ENCODE measurements at regions not wholly inside any gene's neighbourhood (a gene's known extent, or its start where the extent isn't known, plus 50 kb on each side); places are given as distances from the start of the nearest gene placed in this dataset.

GRCh38 chr6:148103436-148103835 lies 239.2 kb upstream of the SASH1 start:
- Histone ChIP-seq H3K4me3 (ENCODE audit: low read length) (no peak overlapping the region), H3K36me3 (ENCODE audit: insufficient read depth, low read length) (no peaks in the 10 kb centered on the region)
- WGBS: 90% methylated on average over 8 of the region's 8 CpGs

DNA sequence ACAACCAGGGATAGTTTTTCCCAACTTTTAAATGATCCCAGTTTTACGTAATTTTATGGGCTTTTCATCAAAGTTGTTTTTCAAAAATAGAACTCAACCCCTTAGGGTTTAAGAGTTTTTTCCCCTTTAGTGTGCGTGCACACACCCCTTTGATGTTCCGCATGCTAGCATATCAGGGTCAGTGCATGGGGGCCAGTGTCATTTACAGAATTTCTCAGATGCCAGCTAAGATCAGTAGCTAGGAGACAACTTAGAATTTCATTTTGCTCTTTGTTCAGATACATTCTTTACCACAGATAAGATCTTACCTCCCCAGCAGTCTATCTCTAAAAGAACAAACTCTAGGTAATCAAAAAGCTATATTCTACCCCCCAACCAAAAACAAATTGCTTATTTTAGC lies 238.5 kb upstream of the SASH1 start:
- no peaks in the 10 kb centered on the region for H3K27me3 ChIP-seq (ENCODE audit: insufficient read depth, low read length)
- no peaks in the 10 kb centered on the region for H3K9me3 ChIP-seq (ENCODE audit: insufficient read depth, low read depth, low read length)
- no peak overlapping the region for H3K9ac ChIP-seq (ENCODE audit: low read depth, low read length)
- WGBS: 94% methylated on average over 3 of the region's 3 CpGs
- H3K27ac ChIP-seq (ENCODE audit: low read depth, low read length): no peak overlapping the region
- H3K4me1 ChIP-seq (ENCODE audit: insufficient read depth, low read length): peaks cover 6% of the 10 kb centered on the region; the same call in 1 of the 2 replicates
- H3K4me3 ChIP-seq (ENCODE audit: low read length): no peak overlapping the region
- no peaks in the 10 kb centered on the region for H3K36me3 ChIP-seq (ENCODE audit: insufficient read depth, low read length)

More at GRCh38 chr6:148103436-148103835, 239.2 kb upstream of the SASH1 start:
- Histone ChIP-seq H3K27ac (ENCODE audit: low read depth, low read length) (no peak overlapping the region), H3K9me3 (ENCODE audit: insufficient read depth, low read depth, low read length) (no peaks in the 10 kb centered on the region), H3K9ac (ENCODE audit: low read depth, low read length) (no peak overlapping the region), H3K4me1 (ENCODE audit: insufficient read depth, low read length) (peaks cover 6% of the 10 kb centered on the region; the same call in 1 of the 2 replicates), H3K27me3 (ENCODE audit: insufficient read depth, low read length) (no peaks in the 10 kb centered on the region)

GRCh38 chr6:148105695-148106094 lies 236.9 kb upstream of the SASH1 start:
- Histone ChIP-seq H3K9ac (ENCODE audit: low read depth, low read length) (no peak overlapping the region), H3K27me3 (ENCODE audit: insufficient read depth, low read length) (no peaks in the 10 kb centered on the region), H3K9me3 (ENCODE audit: insufficient read depth, low read depth, low read length) (no peaks in the 10 kb centered on the region), H3K4me3 (ENCODE audit: low read length) (no peak overlapping the region), H3K27ac (ENCODE audit: low read depth, low read length) (no peak overlapping the region), H3K36me3 (ENCODE audit: insufficient read depth, low read length) (no peaks in the 10 kb centered on the region), H3K4me1 (ENCODE audit: insufficient read depth, low read length) (peaks cover 6% of the 10 kb centered on the region; the same call in 1 of the 2 replicates)
- 91% methylated on average over 1 of the region's 1 CpG for WGBS

- WGBS: 96% methylated on average over 3 of the region's 3 CpGs
- H3K9me3 ChIP-seq (ENCODE audit: insufficient read depth, low read depth, low read length): no peaks in the 10 kb centered on the region
- no peak overlapping the region for H3K27ac ChIP-seq (ENCODE audit: low read depth, low read length)
- no peaks in the 10 kb centered on the region for H3K27me3 ChIP-seq (ENCODE audit: insufficient read depth, low read length)
- H3K4me3 ChIP-seq (ENCODE audit: low read length): no peak overlapping the region
- H3K36me3 ChIP-seq (ENCODE audit: insufficient read depth, low read length): no peaks in the 10 kb centered on the region
- no peak overlapping the region for H3K9ac ChIP-seq (ENCODE audit: low read depth, low read length)
- peaks cover 2% of the 10 kb centered on the region; the same call in 1 of the 2 replicates for H3K4me1 ChIP-seq (ENCODE audit: insufficient read depth, low read length)
Measured at GRCh38 chr6:148107911-148108310, 234.7 kb upstream of the SASH1 start.

- WGBS: 96% methylated on average over 3 of the region's 3 CpGs
- no peaks in the 10 kb centered on the region for H3K9me3 ChIP-seq (ENCODE audit: insufficient read depth, low read depth, low read length)
- H3K4me3 ChIP-seq (ENCODE audit: low read length): no peak overlapping the region
- no peak overlapping the region for H3K27ac ChIP-seq (ENCODE audit: low read depth, low read length)
- no peaks in the 10 kb centered on the region for H3K4me1 ChIP-seq (ENCODE audit: insufficient read depth, low read length)
- no peaks in the 10 kb centered on the region for H3K36me3 ChIP-seq (ENCODE audit: insufficient read depth, low read length)
- no peaks in the 10 kb centered on the region for H3K27me3 ChIP-seq (ENCODE audit: insufficient read depth, low read length)
- no peak overlapping the region for H3K9ac ChIP-seq (ENCODE audit: low read depth, low read length)
Measured at GRCh38 chr6:148109732-148110131, 232.9 kb upstream of the SASH1 start.

- Histone ChIP-seq H3K4me3 (ENCODE audit: low read length) (no peak overlapping the region), H3K27ac (ENCODE audit: low read depth, low read length) (no peak overlapping the region), H3K4me1 (ENCODE audit: insufficient read depth, low read length) (no peaks in the 10 kb centered on the region), H3K9ac (ENCODE audit: low read depth, low read length) (no peak overlapping the region), H3K27me3 (ENCODE audit: insufficient read depth, low read length) (no peaks in the 10 kb centered on the region), H3K36me3 (ENCODE audit: insufficient read depth, low read length) (no peaks in the 10 kb centered on the region), H3K9me3 (ENCODE audit: insufficient read depth, low read depth, low read length) (no peaks in the 10 kb centered on the region)
- 95% methylated on average over 3 of the region's 3 CpGs for WGBS
Measured at GRCh38 chr6:148110925-148111324, 231.7 kb upstream of the SASH1 start.

GRCh38 chr6:148112851-148113319 lies 229.8 kb upstream of the SASH1 start:
- Histone ChIP-seq H3K4me1 (ENCODE audit: insufficient read depth, low read length) (no peaks in the 10 kb centered on the region), H3K27ac (ENCODE audit: low read depth, low read length) (no peak overlapping the region), H3K27me3 (ENCODE audit: insufficient read depth, low read length) (no peaks in the 10 kb centered on the region), H3K9me3 (ENCODE audit: insufficient read depth, low read depth, low read length) (no peaks in the 10 kb centered on the region), H3K9ac (ENCODE audit: low read depth, low read length) (no peak overlapping the region), H3K4me3 (ENCODE audit: low read length) (no peak overlapping the region), H3K36me3 (ENCODE audit: insufficient read depth, low read length) (no peaks in the 10 kb centered on the region)
- 93% methylated on average over 2 of the region's 2 CpGs for WGBS

DNA sequence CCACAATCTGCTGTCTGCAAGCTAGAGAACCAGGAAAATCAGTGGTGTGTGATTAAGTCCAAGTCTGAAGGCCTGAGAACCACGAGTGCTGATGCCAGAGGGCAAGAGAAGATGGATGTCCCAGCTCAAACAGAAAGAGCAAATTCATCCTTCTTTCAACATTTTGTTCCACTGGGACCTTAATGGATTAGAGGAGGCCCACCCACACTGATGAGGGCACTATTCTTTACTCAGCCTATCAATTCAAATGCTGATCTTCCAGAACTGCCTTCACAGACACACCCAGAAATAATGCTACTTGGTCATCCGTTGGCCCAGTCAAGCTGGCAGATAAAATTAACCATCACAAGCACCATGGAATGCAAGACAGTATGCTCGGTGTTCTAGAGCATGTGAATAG lies 226.6 kb upstream of the SASH1 start:
- Histone ChIP-seq H3K36me3 (ENCODE audit: insufficient read depth, low read length) (no peaks in the 10 kb centered on the region), H3K27me3 (ENCODE audit: insufficient read depth, low read length) (no peaks in the 10 kb centered on the region), H3K9me3 (ENCODE audit: insufficient read depth, low read depth, low read length) (no peaks in the 10 kb centered on the region), H3K4me1 (ENCODE audit: insufficient read depth, low read length) (no peaks in the 10 kb centered on the region), H3K4me3 (ENCODE audit: low read length) (no peak overlapping the region), H3K9ac (ENCODE audit: low read depth, low read length) (no peak overlapping the region), H3K27ac (ENCODE audit: low read depth, low read length) (no peak overlapping the region)
- 90% methylated on average over 2 of the region's 3 CpGs for WGBS

DNA sequence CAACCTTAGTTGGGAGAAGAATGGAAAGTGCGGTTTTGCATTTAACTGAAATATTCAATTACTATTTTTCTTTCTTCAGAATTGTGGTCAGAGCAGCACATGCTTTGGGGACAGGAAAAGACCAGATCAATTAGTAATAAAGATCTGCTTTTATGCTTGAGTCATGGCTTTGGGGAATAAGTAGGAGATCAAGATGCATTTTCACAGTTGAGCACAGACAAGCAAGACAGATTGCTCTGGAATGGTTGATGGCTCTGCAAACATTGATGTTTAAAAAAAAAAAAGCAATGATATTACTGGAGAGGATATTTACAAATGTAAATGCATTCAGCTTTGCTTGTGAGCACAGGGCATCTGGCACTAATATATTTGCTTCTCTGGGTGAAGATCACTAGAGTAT lies 224.4 kb upstream of the SASH1 start:
- no peak overlapping the region for H3K9ac ChIP-seq (ENCODE audit: low read depth, low read length)
- no peaks in the 10 kb centered on the region for H3K4me1 ChIP-seq (ENCODE audit: insufficient read depth, low read length)
- no peak overlapping the region for H3K27ac ChIP-seq (ENCODE audit: low read depth, low read length)
- WGBS: 100% methylated on average over 1 of the region's 1 CpG
- no peaks in the 10 kb centered on the region for H3K27me3 ChIP-seq (ENCODE audit: insufficient read depth, low read length)
- H3K9me3 ChIP-seq (ENCODE audit: insufficient read depth, low read depth, low read length): no peaks in the 10 kb centered on the region
- H3K36me3 ChIP-seq (ENCODE audit: insufficient read depth, low read length): no peaks in the 10 kb centered on the region
- no peak overlapping the region for H3K4me3 ChIP-seq (ENCODE audit: low read length)

DNA sequence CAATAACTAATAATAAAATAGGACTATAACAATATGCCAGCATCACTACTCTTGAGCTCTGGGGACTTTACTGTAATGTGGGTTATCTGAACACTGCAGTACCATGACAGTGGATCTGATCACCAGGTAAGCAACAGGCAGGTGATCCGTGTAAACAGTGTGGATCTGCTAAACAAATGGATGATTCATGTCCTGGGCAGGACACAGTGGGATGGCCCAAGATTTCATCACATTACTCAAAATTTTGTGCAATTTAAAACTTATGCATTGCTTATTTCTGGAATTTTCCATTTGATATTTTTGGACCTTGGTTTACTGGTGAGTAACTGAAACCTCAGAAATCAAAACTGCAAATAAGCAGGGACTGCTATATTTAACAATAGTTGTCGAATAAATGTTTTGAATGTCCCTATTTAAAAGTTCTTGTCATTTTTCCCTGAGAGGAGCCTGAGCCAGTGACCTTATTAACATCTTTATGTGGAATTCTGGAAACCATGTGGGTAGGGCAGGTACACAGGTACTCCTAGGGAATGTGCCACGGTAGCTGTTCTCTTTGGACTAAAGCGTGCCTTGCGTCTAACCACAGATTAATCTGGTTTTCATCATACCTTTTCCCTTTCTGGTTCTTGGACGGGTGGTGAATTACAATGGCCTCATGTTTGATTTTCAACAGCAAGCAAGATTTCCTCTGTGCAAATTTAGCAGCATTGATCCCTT lies 214.5 kb upstream of the SASH1 start:
- 96% methylated on average over 6 of the region's 6 CpGs for WGBS

GRCh38 chr6:148134592-148134991 lies 208.0 kb upstream of the SASH1 start:
- Histone ChIP-seq H3K4me1 (ENCODE audit: insufficient read depth, low read length) (no peaks in the 10 kb centered on the region), H3K9me3 (ENCODE audit: insufficient read depth, low read depth, low read length) (no peaks in the 10 kb centered on the region), H3K27me3 (ENCODE audit: insufficient read depth, low read length) (no peaks in the 10 kb centered on the region), H3K27ac (ENCODE audit: low read depth, low read length) (no peak overlapping the region), H3K9ac (ENCODE audit: low read depth, low read length) (no peak overlapping the region), H3K36me3 (ENCODE audit: insufficient read depth, low read length) (no peaks in the 10 kb centered on the region), H3K4me3 (ENCODE audit: low read length) (no peak overlapping the region)
- 97% methylated on average over 6 of the region's 6 CpGs for WGBS

More for the DNA sequence above, 214.5 kb upstream of the SASH1 start:
- Histone ChIP-seq H3K4me1 (ENCODE audit: insufficient read depth, low read length) (no peaks in the 10 kb centered on the region), H3K9ac (ENCODE audit: low read depth, low read length) (no peak overlapping the region), H3K27me3 (ENCODE audit: insufficient read depth, low read length) (no peaks in the 10 kb centered on the region), H3K9me3 (ENCODE audit: insufficient read depth, low read depth, low read length) (no peaks in the 10 kb centered on the region), H3K4me3 (ENCODE audit: low read length) (no peak overlapping the region), H3K36me3 (ENCODE audit: insufficient read depth, low read length) (no peaks in the 10 kb centered on the region), H3K27ac (ENCODE audit: low read depth, low read length) (no peak overlapping the region)

Measured in HUES64 (cell line).